Endothelial cell of umbilical vein (primary cell): ENCODE measurements at regions not wholly inside any gene's neighbourhood (a gene's known extent, or its start where the extent isn't known, plus 50 kb on each side); places are given as distances from the start of the nearest gene placed in this dataset.

Experiments used
- BruUV-seq: library from RNA; stranded (reverse); fragments of 400-500 nt; replicated peaks from 2 replicates; lab custom pipeline; 2021; lab: Mats Ljungman, UMichigan
- CTCF ChIA-PET: fragments of 300-600, 350-600 bp; sonication (Branson Sonifier 250); formaldehyde crosslinking; loops from one replicate; lab custom pipeline; 2021; ENCODE audit warnings: antibody characterized with exemption, inconsistent platforms; lab: Charles Lee
- POLR2A ChIA-PET: fragments of 300-600, 350-600 bp; sonication (Branson Sonifier 250); formaldehyde crosslinking; loops from one replicate; lab custom pipeline; 2021; ENCODE audit warnings: antibody characterized with exemption, inconsistent platforms; lab: Charles Lee
- DNase-seq: peaks from one replicate; pipeline ENCODE4 v3.0.0-alpha.2; 2011; ENCODE audit warnings: low read depth, low spot score
- FAIRE-seq: peaks from 2 replicates; lab custom pipeline; 2011; peaks lifted over from hg19 to GRCh38; lab: Jason Lieb, UNC
- H2AFZ ChIP-seq: 2 replicates; pipeline ENCODE4 v1.6.0; 2012; ENCODE audit warnings: low read depth, low read length, control low read depth, inconsistent platforms
- H3K27ac ChIP-seq: 2 replicates; pipeline ENCODE4 v1.5.1; 2011; ENCODE audit warnings: low read depth, mild to moderate bottlenecking, control low read depth, low read length, moderate library complexity; ENCODE audit not compliant: insufficient read depth
- H3K27me3 ChIP-seq, 2 experiments: 2 replicates each; pipeline versions ENCODE4 v1.6.0 to v1.6.1; 2011; ENCODE audit warnings: low read length in 2 of 2, mixed read lengths in 1 of 2; ENCODE audit not compliant: control insufficient read depth in 2 of 2, insufficient read depth in 2 of 2
- H3K36me3 ChIP-seq, 2 experiments: 2 replicates in 1 of 2; 3 replicates in 1 of 2; pipeline ENCODE4 v1.5.1; 2011; ENCODE audit warnings: low read length in 2 of 2, mild to moderate bottlenecking in 1 of 2, moderate library complexity in 1 of 2; ENCODE audit not compliant: control insufficient read depth in 2 of 2, insufficient read depth in 2 of 2; ENCODE audit errors: extremely low read depth in 1 of 2
- H3K4me1 ChIP-seq: 3 replicates; pipeline ENCODE4 v1.5.1; 2011; ENCODE audit warnings: mild to moderate bottlenecking, low read length; ENCODE audit not compliant: control insufficient read depth, insufficient read depth; ENCODE audit errors: extremely low read depth
- H3K4me2 ChIP-seq: 2 replicates; pipeline ENCODE4 v1.6.1; 2011; ENCODE audit warnings: low read length, control low read depth, mixed read lengths; ENCODE audit not compliant: insufficient read depth
- H3K4me3 ChIP-seq, 3 experiments: fragments of 200-600 bp in 1 of 3; sonication (generic), shearing (Covaris generic) in 1 of 3; replicated peaks in 1 of 3; 2 replicates each; pipeline ENCODE4 v1.5.1; 2011 to 2016; ENCODE audit warnings: control low read depth in 3 of 3, low read length in 3 of 3, mild to moderate bottlenecking in 2 of 3, inconsistent platforms in 1 of 3, low read depth in 1 of 3, moderate library complexity in 1 of 3; ENCODE audit not compliant: insufficient read depth in 1 of 3
- H3K79me2 ChIP-seq: 2 replicates; pipeline ENCODE4 v1.6.0; 2012; ENCODE audit warnings: low read length, inconsistent platforms; ENCODE audit not compliant: control insufficient read depth, insufficient read depth
- H3K9ac ChIP-seq: replicated peaks from 2 replicates; pipeline ENCODE3; 2011; ENCODE audit warnings: low read length, control low read depth; ENCODE audit not compliant: insufficient read depth; ENCODE audit errors: extremely low read depth
- H3K9me1 ChIP-seq: replicated peaks from 3 replicates; pipeline ENCODE4 v1.6.0; 2011; ENCODE audit warnings: mild to moderate bottlenecking, low read length; ENCODE audit not compliant: control insufficient read depth, insufficient read depth; ENCODE audit errors: extremely low read depth
- H3K9me3 ChIP-seq: replicated peaks from 2 replicates; pipeline ENCODE4 v1.5.1; 2012; ENCODE audit warnings: low read length, inconsistent platforms; ENCODE audit not compliant: control insufficient read depth, insufficient read depth
- H4K20me1 ChIP-seq: replicated peaks from 2 replicates; pipeline ENCODE3; 2011; ENCODE audit warnings: mild to moderate bottlenecking, low read length; ENCODE audit not compliant: control insufficient read depth, insufficient read depth; ENCODE audit errors: extremely low read depth
- CTCF ChIP-seq, 2 donors: IDR thresholded peaks; 1 replicate in 1 of 2; 2 replicates in 1 of 2; pipeline ENCODE4 v1.5.1; 2011; ENCODE audit warnings: low read length in 2 of 2, mild to moderate bottlenecking in 2 of 2, moderate library complexity in 2 of 2, control low read depth in 1 of 2, inconsistent platforms in 1 of 2, low read depth in 1 of 2; ENCODE audit not compliant: insufficient read depth in 1 of 2; ENCODE audit errors: extremely low read depth in 1 of 2
- EZH2 ChIP-seq: IDR thresholded peaks from 2 replicates; pipeline ENCODE4 v1.6.1; 2012; ENCODE audit warnings: borderline replicate concordance, low read depth, mild to moderate bottlenecking, moderate library complexity, low read length, inconsistent platforms; ENCODE audit not compliant: severe bottlenecking
- GATA2 ChIP-seq: IDR thresholded peaks from 2 replicates; pipeline ENCODE4 v1.7.0; 2011; ENCODE audit warnings: low read depth, mild to moderate bottlenecking, moderate library complexity, mixed read lengths, low read length; ENCODE audit not compliant: insufficient read length, insufficient read depth
- JUN ChIP-seq: IDR thresholded peaks from 2 replicates; pipeline ENCODE4 v1.6.1; 2011; ENCODE audit warnings: borderline replicate concordance, low read depth; ENCODE audit not compliant: insufficient read length, insufficient read depth
- MAX ChIP-seq: IDR thresholded peaks from 2 replicates; pipeline ENCODE4 v1.6.1; 2011; ENCODE audit not compliant: insufficient read depth, insufficient read length
- MYC ChIP-seq: IDR thresholded peaks from one replicate; pipeline ENCODE4 v1.6.1; 2011; ENCODE audit warnings: mild to moderate bottlenecking, low read depth, low read length
- POLR2A ChIP-seq: IDR thresholded peaks from 2 replicates; pipeline ENCODE4 v1.6.1; 2012; ENCODE audit warnings: low read depth, mild to moderate bottlenecking, control low read depth, low read length
- POLR2AphosphoS5 ChIP-seq: IDR thresholded peaks from 2 replicates; pipeline ENCODE4 v1.6.1; 2012; ENCODE audit warnings: low read depth, mild to moderate bottlenecking, control low read depth, low read length, moderate library complexity; ENCODE audit not compliant: insufficient read depth
- dilution Hi-C: fragments of 300-500 bp; cut with MboI; formaldehyde crosslinking; loops from one replicate; pipeline ENCODE4 v1.15.0; 2019; ENCODE audit warnings: low sequenced_read_pairs; ENCODE audit not compliant: extremely low pct_ligation_motif_present
- intact Hi-C: fragments of 100-400 bp; cut with micrococcal nuclease; formaldehyde crosslinking; loops from one replicate; pipeline ENCODE4 v1.10.0; 2022

- Histone ChIP-seq H3K9me1 (no peaks in the 10 kb centered on the region), H3K79me2 (no peaks in the 10 kb centered on the region), H3K4me2 (no peak overlapping the region), H3K4me3 (no peak overlapping the region), H3K27ac (no peak overlapping the region), H3K9me3 (no peaks in the 10 kb centered on the region), H4K20me1 (no peaks in the 10 kb centered on the region), H3K4me1 (no peaks in the 10 kb centered on the region), H2AFZ (no peak overlapping the region), H3K9ac (no peak overlapping the region), H3K27me3 (no peaks in the 10 kb centered on the region), H3K36me3 (no peaks in the 10 kb centered on the region)
- DNase-seq (no peak), FAIRE-seq (no peak)
- TF ChIP-seq POLR2A (no peak), CTCF (IDR thresholded peaks at IDR 0.05; ENCODE audit: extremely low read depth in 1 of 2, insufficient read depth in 1 of 2, low read depth in 1 of 2, low read length in 2 of 2) (no peak)
- intact Hi-C loops (no loop called here), dilution Hi-C loops (no loop called here)
- BruUV-seq: no TSS peak
- CTCF ChIA-PET: no interaction called here
- POLR2A ChIA-PET: no interaction called here
These were observed 594.5 kb downstream of the BNC2 start for GRCh38 chr9:16275795-16276624.

- Histone ChIP-seq H3K79me2 (no peaks in the 10 kb centered on the region), H3K27me3 (no peaks in the 10 kb centered on the region), H4K20me1 (no peaks in the 10 kb centered on the region), H3K4me1 (no peaks in the 10 kb centered on the region), H3K27ac (no peak overlapping the region), H3K4me2 (no peak overlapping the region), H2AFZ (no peak overlapping the region), H3K36me3 (no peaks in the 10 kb centered on the region), H3K9me3 (no peaks in the 10 kb centered on the region), H3K9me1 (no peaks in the 10 kb centered on the region), H3K4me3 (no peak overlapping the region), H3K9ac (no peak overlapping the region)
- BruUV-seq: no TSS peak
- ChIA-PET POLR2A (no interaction called here), CTCF (no interaction called here)
- dilution Hi-C loops (no loop called here), intact Hi-C loops (no loop called here)
- FAIRE-seq: no peak
- TF ChIP-seq CTCF (IDR thresholded peaks at IDR 0.05; ENCODE audit: extremely low read depth in 1 of 2, insufficient read depth in 1 of 2, low read depth in 1 of 2, low read length in 2 of 2): no peak
- TF ChIP-seq MAX: no peak
- TF ChIP-seq MYC: no peak
- no peak for TF ChIP-seq EZH2
- no peak for TF ChIP-seq GATA2
- no peak for TF ChIP-seq POLR2AphosphoS5
- TF ChIP-seq POLR2A: no peak
- no peak for TF ChIP-seq JUN
- DNase-seq: no peak
These were observed 593.6 kb downstream of the BNC2 start for GRCh38 chr9:16276866-16277265.
